Right ventricle myocardium superior (tissue), 1 donor: ENCODE measurements at regions not wholly inside any gene's neighbourhood (a gene's known extent, or its start where the extent isn't known, plus 50 kb on each side); places are given as distances from the start of the nearest gene placed in this dataset.
"Not testable (repeated sequence)": the region's sequence is repeated elsewhere in the genome, so short reads cannot be mapped to it uniquely, and the experiment has no call there.

Source experiments
- ATAC-seq: fragments of 200-7000 bp; cut with Tn5 transposase; one replicate; pipeline ENCODE4 v1.9.1; 2020; ENCODE audit warnings: mild to moderate bottlenecking; ENCODE audit not compliant: poor library complexity
- DNase-seq: peaks from one replicate; pipeline ENCODE4 v3.0.0-alpha.2; 2020
- intact Hi-C: fragments of 100-400 bp; cut with DNase I; formaldehyde crosslinking; loops from one replicate; pipeline ENCODE4 v1.11.2; 2022
- donor health status: DM: no; HTN: yes; CAD: no; lungs with severe emphysema.

GRCh38 chr5:17918373-17919104, 284.3 kb downstream of the TAF11L14 start:
- DNase-seq (no peak), ATAC-seq (no peak)
- intact Hi-C loops: no loop called here

GRCh38 chr5:17925276-17925675, 291.0 kb downstream of the TAF11L14 start:
- no peak for DNase-seq
- intact Hi-C loops: no loop called here
- ATAC-seq: no peak

GRCh38 chr5:17928581-17928981, 294.3 kb downstream of the TAF11L14 start:
- ATAC-seq: no peak

GRCh38 chr5:17929171-17929570, 294.9 kb downstream of the TAF11L14 start:
- ATAC-seq: no peak
- intact Hi-C loops: no loop called here
- DNase-seq: no peak

More at GRCh38 chr5:17928581-17928981, 294.3 kb downstream of the TAF11L14 start:
- peak; percentile 55 for DNase-seq
- intact Hi-C loops: no loop called here

- intact Hi-C loops: no loop called here
- ATAC-seq (no peak), DNase-seq (no peak)
These were observed 296.1 kb downstream of the TAF11L14 start for GRCh38 chr5:17930346-17930745.

GRCh38 chr5:17944046-17944445, 309.8 kb downstream of the TAF11L14 start:
- intact Hi-C loops: no loop called here
- ATAC-seq (no peak), DNase-seq (no peak)

GRCh38 chr5:17947029-17947428, 312.8 kb downstream of the TAF11L14 start:
- intact Hi-C loops: no loop called here
- DNase-seq (no peak), ATAC-seq (no peak)

GRCh38 chr5:17951392-17952169, 317.3 kb downstream of the TAF11L14 start:
- DNase-seq: no peak
- intact Hi-C loops: no loop called here
- ATAC-seq: no peak

GRCh38 chr5:17952231-17952630, 318.0 kb downstream of the TAF11L14 start:
- ATAC-seq: no peak
- DNase-seq: no peak
- intact Hi-C loops: no loop called here

GRCh38 chr5:17964067-17964466, 329.8 kb downstream of the TAF11L14 start:
- intact Hi-C loops: no loop called here
- DNase-seq: no peak
- no peak for ATAC-seq

GRCh38 chr5:17966640-17967402, 332.6 kb downstream of the TAF11L14 start:
- no peak for ATAC-seq
- intact Hi-C loops: no loop called here
- DNase-seq: no peak

GRCh38 chr5:17976404-17976803, 342.1 kb downstream of the TAF11L14 start:
- DNase-seq: no peak
- no peak for ATAC-seq
- intact Hi-C loops: no loop called here

- intact Hi-C loops: no loop called here
- ATAC-seq (no peak), DNase-seq (no peak)
These were observed 344.7 kb downstream of the TAF11L14 start for GRCh38 chr5:17978954-17979353.

- DNase-seq, intact Hi-C loops, ATAC-seq: not testable (repeated sequence)
These were observed 348.4 kb downstream of the TAF11L14 start for GRCh38 chr5:17982626-17983025.

GRCh38 chr5:17989036-17989435, 354.8 kb downstream of the TAF11L14 start:
- intact Hi-C loops: no loop called here
- DNase-seq (no peak), ATAC-seq (no peak)

GRCh38 chr5:17989567-17990563, 355.6 kb downstream of the TAF11L14 start:
- no peak for ATAC-seq
- intact Hi-C loops: no loop called here
- no peak for DNase-seq

- no peak for DNase-seq
- intact Hi-C loops: no loop called here
- ATAC-seq: no peak
These were observed 357.5 kb downstream of the TAF11L14 start for GRCh38 chr5:17991775-17992174.

GRCh38 chr5:17992291-17992690, 358.0 kb downstream of the TAF11L14 start:
- ATAC-seq (no peak), DNase-seq (no peak)
- intact Hi-C loops: no loop called here
